ENCODE measurements at regions not wholly inside any gene's neighbourhood (a gene's known extent, or its start where the extent isn't known, plus 50 kb on each side); places are given as distances from the start of the nearest gene placed in this dataset.

DNA sequence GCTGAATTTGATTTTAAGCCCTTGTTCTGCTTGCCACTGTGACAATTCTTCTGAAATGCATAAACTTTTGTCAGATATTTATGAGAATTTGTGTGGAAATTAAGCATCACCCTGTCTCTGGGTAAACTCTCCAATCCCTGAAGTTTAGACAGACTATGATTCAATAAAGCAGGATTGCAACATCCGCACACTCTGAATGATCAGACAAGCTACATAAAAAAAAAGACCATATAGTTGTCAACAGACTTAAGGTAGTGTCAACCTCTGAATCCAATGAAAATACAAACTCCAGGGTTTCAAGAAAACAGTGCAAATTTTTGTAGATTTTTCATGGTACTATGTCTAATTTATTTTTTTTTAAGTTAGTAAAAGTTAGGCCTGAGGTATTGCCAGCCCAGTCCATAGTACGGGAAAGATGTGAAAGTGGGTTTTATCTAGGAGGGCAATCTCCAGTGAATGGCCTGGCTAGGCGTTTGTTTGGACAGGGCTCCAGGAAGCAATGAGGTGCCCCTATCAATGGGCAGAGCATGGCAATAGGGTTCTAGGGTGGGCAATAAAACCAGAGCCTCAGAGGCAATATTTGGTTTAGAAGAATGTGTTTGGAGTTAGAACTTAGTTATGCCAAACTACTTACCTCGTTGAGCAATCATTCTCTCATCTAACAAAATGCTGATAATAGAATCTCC is 762.6 kb upstream of the SEMA6A start:
- no peak for TF ChIP-seq POLR2A (IDR thresholded peaks at IDR 0.05; ENCODE audit: low read depth, low read length)
- TF ChIP-seq TAF1 (IDR thresholded peaks at IDR 0.05; ENCODE audit: low read depth, low read length), result no peak
- TF ChIP-seq POLR2AphosphoS5 (IDR thresholded peaks at IDR 0.05; ENCODE audit: low read depth, low read length), result no peak
- no peak for TF ChIP-seq POU2F2 (IDR thresholded peaks at IDR 0.05; ENCODE audit: low read depth, low read length)
- no peak for TF ChIP-seq PAX5 (IDR thresholded peaks at IDR 0.05; ENCODE audit: insufficient read depth, low read length, severe bottlenecking)
- no peak for TF ChIP-seq SPI1 (IDR thresholded peaks at IDR 0.05; ENCODE audit: low read depth, low read length)
